HEK293 (cell line): ENCODE measurements at regions not wholly inside any gene's neighbourhood (a gene's known extent, or its start where the extent isn't known, plus 50 kb on each side); places are given as distances from the start of the nearest gene placed in this dataset.

Experiments
- BCL11B ChIP-seq: fragments of 450-650 bp; formaldehyde crosslinking; IDR thresholded peaks from 2 replicates; pipeline ENCODE4 v1.5.1; 2016; ENCODE audit warnings: low read depth, missing biosample characterization, missing genetic modification characterization
- EGR2 ChIP-seq: fragments of 450-650 bp; formaldehyde crosslinking; IDR thresholded peaks from 2 replicates; pipeline ENCODE4 v1.5.1; 2016; ENCODE audit warnings: low read depth, missing biosample characterization, missing genetic modification characterization
- GLI2 ChIP-seq: fragments of 450-650 bp; formaldehyde crosslinking; IDR thresholded peaks from 2 replicates; pipeline ENCODE4; 2017; ENCODE audit warnings: missing biosample characterization, missing genetic modification characterization, low read depth, borderline replicate concordance
- HOXD13 ChIP-seq: sonication (generic); formaldehyde crosslinking; IDR thresholded peaks from 2 replicates; pipeline ENCODE4 v1.8.0; 2022; ENCODE audit warnings: missing genetic modification reagents, borderline replicate concordance
- KLF1 ChIP-seq: fragments of 450-650 bp; formaldehyde crosslinking; IDR thresholded peaks from 2 replicates; pipeline ENCODE4 v1.5.1; 2016; ENCODE audit warnings: missing biosample characterization, missing genetic modification characterization
- KLF9 ChIP-seq: fragments of 450-650 bp; formaldehyde crosslinking; IDR thresholded peaks from 2 replicates; pipeline ENCODE4 v1.5.1; 2016; ENCODE audit warnings: missing biosample characterization, missing genetic modification characterization, low read depth
- SCRT2 ChIP-seq: fragments of 450-650 bp; formaldehyde crosslinking; IDR thresholded peaks from 2 replicates; pipeline ENCODE4 v1.5.1; 2016; ENCODE audit warnings: missing biosample characterization, missing genetic modification characterization
- SP2 ChIP-seq: fragments of 450-650 bp; formaldehyde crosslinking; IDR thresholded peaks from 2 replicates; pipeline ENCODE4 v1.5.1; 2016; ENCODE audit warnings: missing biosample characterization, missing genetic modification characterization
- TRIM28 ChIP-seq: IDR thresholded peaks from 2 replicates; pipeline ENCODE4 v1.6.1; 2011; ENCODE audit warnings: low read length, control low read depth, borderline replicate concordance
- ZBTB17 ChIP-seq: fragments of 450-650 bp; formaldehyde crosslinking; IDR thresholded peaks from 2 replicates; pipeline ENCODE4 v1.5.1; 2016; ENCODE audit warnings: missing biosample characterization, missing genetic modification characterization
- ZBTB21 ChIP-seq: fragments of 450-650 bp; formaldehyde crosslinking; IDR thresholded peaks from 2 replicates; pipeline ENCODE4 v1.5.1; 2017; ENCODE audit warnings: missing biosample characterization, missing genetic modification characterization
- ZNF121 ChIP-seq: fragments of 450-650 bp; formaldehyde crosslinking; IDR thresholded peaks from 2 replicates; pipeline ENCODE4 v1.5.1; 2016; ENCODE audit warnings: missing biosample characterization, missing genetic modification characterization
- ZNF175 ChIP-seq: fragments of 450-650 bp; formaldehyde crosslinking; IDR thresholded peaks from 2 replicates; pipeline ENCODE4 v1.5.1; 2016; ENCODE audit warnings: missing biosample characterization, missing genetic modification characterization
- ZNF184 ChIP-seq: fragments of 450-650 bp; IDR thresholded peaks from 2 replicates; pipeline ENCODE4 v1.5.1; 2018; ENCODE audit warnings: missing biosample characterization, mild to moderate bottlenecking, missing genetic modification characterization
- ZNF24 ChIP-seq: fragments of 450-650 bp; formaldehyde crosslinking; IDR thresholded peaks from 2 replicates; pipeline ENCODE4 v1.5.1; 2016; ENCODE audit warnings: missing biosample characterization, missing genetic modification characterization
- ZNF433 ChIP-seq: fragments of 450-650 bp; formaldehyde crosslinking; IDR thresholded peaks from 2 replicates; pipeline ENCODE4 v1.5.1; 2016; ENCODE audit warnings: missing biosample characterization, missing genetic modification characterization, low read depth
- ZNF473 ChIP-seq: fragments of 450-650 bp; formaldehyde crosslinking; IDR thresholded peaks from 2 replicates; pipeline ENCODE4 v1.5.1; 2017; ENCODE audit warnings: missing biosample characterization, missing genetic modification characterization
- ZNF521 ChIP-seq: fragments of 450-650 bp; formaldehyde crosslinking; IDR thresholded peaks from 2 replicates; pipeline ENCODE4 v1.5.1; 2017; ENCODE audit warnings: missing biosample characterization, mild to moderate bottlenecking, missing genetic modification characterization
- ZNF529 ChIP-seq: fragments of 450-650 bp; formaldehyde crosslinking; IDR thresholded peaks from 2 replicates; pipeline ENCODE4 v1.5.1; 2017; ENCODE audit warnings: missing genetic modification characterization, missing biosample characterization; ENCODE audit not compliant: insufficient replicate concordance
- ZNF561 ChIP-seq: fragments of 450-650 bp; IDR thresholded peaks from 2 replicates; pipeline ENCODE4 v1.5.1; 2018; ENCODE audit warnings: missing biosample characterization, missing genetic modification characterization, borderline replicate concordance
- ZNF664 ChIP-seq: fragments of 450-650 bp; formaldehyde crosslinking; IDR thresholded peaks from 2 replicates; pipeline ENCODE4 v1.5.1; 2016; ENCODE audit warnings: missing biosample characterization, missing genetic modification characterization
- ZNF76 ChIP-seq: fragments of 450-650 bp; formaldehyde crosslinking; IDR thresholded peaks from 2 replicates; pipeline ENCODE4; 2016; ENCODE audit warnings: low read depth, missing biosample characterization, missing genetic modification characterization, borderline replicate concordance
- ZNF785 ChIP-seq: fragments of 450-650 bp; formaldehyde crosslinking; IDR thresholded peaks from 2 replicates; pipeline ENCODE4 v1.5.1; 2016; ENCODE audit warnings: missing biosample characterization, missing genetic modification characterization
- ZNF837 ChIP-seq: fragments of 450-650 bp; formaldehyde crosslinking; IDR thresholded peaks from 2 replicates; pipeline ENCODE4 v1.5.1; 2016; ENCODE audit warnings: missing biosample characterization, missing genetic modification characterization
- TF ChIP-seq, protein P1 (sequence below): fragments of 450-650 bp; formaldehyde crosslinking; IDR thresholded peaks from 2 replicates; pipeline ENCODE4 v1.5.1; 2016; ENCODE audit warnings: missing biosample characterization, missing genetic modification characterization
- TF ChIP-seq, protein P2 (sequence below): fragments of 450-650 bp; formaldehyde crosslinking; IDR thresholded peaks from 2 replicates; pipeline ENCODE4 v1.5.1; 2017; ENCODE audit warnings: missing biosample characterization, missing genetic modification characterization
- TF ChIP-seq, protein P3 (sequence below): fragments of 450-650 bp; formaldehyde crosslinking; IDR thresholded peaks from 2 replicates; pipeline ENCODE4 v1.5.1; 2016; ENCODE audit warnings: missing biosample characterization, missing genetic modification characterization
- TF ChIP-seq, protein P4 (sequence below): fragments of 450-650 bp; formaldehyde crosslinking; IDR thresholded peaks from 2 replicates; pipeline ENCODE4 v1.5.1; 2017; ENCODE audit warnings: missing biosample characterization, missing genetic modification characterization
- TF ChIP-seq, protein P5 (sequence below): fragments of 450-650 bp; formaldehyde crosslinking; IDR thresholded peaks from 2 replicates; pipeline ENCODE4; 2016; ENCODE audit warnings: missing biosample characterization, missing genetic modification characterization
- TF ChIP-seq, protein P6 (sequence below): fragments of 450-650 bp; formaldehyde crosslinking; IDR thresholded peaks from 2 replicates; pipeline ENCODE4 v1.5.1; 2016; ENCODE audit warnings: missing biosample characterization, missing genetic modification characterization

DNA sequence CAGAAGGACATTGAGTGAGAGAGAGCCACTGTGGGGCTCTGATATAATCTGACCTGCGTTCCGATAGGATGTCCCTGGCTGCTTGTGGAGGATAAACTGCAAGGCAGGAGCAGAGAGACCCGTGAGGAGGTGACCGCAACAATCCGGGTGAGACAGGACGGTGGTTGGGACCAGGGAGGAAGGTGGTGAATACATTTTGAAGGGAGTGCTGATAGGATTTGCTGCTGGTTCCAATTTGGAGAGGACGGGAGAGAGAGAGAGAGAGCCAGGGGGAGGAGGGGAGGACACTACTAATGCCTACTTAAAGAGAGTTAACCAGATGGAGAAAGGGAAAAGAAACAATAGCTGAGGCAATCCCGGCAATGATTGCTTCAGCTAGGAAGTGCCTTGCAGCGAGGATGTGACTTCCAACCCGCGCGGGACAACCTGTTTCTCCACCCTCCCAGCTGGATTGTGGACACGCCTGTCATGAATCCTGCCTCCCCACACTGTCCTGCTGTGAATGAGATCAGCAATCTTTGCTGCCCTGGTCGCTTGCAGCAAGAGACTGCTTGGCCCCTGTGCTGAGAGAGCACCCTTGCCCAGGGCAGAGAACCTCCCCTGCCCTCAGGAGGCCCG is 199.0 kb upstream of the KCNG1 start (continued):
- TF ChIP-seq, protein P1, sequence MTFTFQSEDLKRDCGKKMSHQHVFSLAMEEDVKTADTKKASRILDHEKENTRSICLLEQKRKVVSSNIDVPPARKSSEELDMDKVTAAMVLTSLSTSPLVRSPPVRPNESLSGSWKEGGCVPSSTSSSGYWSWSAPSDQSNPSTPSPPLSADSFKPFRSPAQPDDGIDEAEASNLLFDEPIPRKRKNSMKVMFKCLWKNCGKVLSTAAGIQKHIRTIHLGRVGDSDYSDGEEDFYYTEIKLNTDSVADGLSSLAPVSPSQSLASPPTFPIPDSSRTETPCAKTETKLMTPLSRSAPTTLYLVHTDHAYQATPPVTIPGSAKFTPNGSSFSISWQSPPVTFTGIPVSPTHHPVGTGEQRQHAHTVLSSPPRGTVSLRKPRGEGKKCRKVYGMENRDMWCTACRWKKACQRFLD (tag by site-specific recombination): no peak
- peak; percentile 99 for TF ChIP-seq SCRT2 (tag by site-specific recombination)
- TF ChIP-seq, protein P2, sequence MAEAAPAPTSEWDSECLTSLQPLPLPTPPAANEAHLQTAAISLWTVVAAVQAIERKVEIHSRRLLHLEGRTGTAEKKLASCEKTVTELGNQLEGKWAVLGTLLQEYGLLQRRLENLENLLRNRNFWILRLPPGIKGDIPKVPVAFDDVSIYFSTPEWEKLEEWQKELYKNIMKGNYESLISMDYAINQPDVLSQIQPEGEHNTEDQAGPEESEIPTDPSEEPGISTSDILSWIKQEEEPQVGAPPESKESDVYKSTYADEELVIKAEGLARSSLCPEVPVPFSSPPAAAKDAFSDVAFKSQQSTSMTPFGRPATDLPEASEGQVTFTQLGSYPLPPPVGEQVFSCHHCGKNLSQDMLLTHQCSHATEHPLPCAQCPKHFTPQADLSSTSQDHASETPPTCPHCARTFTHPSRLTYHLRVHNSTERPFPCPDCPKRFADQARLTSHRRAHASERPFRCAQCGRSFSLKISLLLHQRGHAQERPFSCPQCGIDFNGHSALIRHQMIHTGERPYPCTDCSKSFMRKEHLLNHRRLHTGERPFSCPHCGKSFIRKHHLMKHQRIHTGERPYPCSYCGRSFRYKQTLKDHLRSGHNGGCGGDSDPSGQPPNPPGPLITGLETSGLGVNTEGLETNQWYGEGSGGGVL (tag by site-specific recombination): peak; percentile 89
- no peak for TF ChIP-seq ZNF121 (tag by site-specific recombination)
- TF ChIP-seq TRIM28: no peak
- TF ChIP-seq, protein P3, sequence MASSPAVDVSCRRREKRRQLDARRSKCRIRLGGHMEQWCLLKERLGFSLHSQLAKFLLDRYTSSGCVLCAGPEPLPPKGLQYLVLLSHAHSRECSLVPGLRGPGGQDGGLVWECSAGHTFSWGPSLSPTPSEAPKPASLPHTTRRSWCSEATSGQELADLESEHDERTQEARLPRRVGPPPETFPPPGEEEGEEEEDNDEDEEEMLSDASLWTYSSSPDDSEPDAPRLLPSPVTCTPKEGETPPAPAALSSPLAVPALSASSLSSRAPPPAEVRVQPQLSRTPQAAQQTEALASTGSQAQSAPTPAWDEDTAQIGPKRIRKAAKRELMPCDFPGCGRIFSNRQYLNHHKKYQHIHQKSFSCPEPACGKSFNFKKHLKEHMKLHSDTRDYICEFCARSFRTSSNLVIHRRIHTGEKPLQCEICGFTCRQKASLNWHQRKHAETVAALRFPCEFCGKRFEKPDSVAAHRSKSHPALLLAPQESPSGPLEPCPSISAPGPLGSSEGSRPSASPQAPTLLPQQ (tag by site-specific recombination): peak; percentile 57; the same call in 1 of the 2 replicates
- TF ChIP-seq, protein P4, sequence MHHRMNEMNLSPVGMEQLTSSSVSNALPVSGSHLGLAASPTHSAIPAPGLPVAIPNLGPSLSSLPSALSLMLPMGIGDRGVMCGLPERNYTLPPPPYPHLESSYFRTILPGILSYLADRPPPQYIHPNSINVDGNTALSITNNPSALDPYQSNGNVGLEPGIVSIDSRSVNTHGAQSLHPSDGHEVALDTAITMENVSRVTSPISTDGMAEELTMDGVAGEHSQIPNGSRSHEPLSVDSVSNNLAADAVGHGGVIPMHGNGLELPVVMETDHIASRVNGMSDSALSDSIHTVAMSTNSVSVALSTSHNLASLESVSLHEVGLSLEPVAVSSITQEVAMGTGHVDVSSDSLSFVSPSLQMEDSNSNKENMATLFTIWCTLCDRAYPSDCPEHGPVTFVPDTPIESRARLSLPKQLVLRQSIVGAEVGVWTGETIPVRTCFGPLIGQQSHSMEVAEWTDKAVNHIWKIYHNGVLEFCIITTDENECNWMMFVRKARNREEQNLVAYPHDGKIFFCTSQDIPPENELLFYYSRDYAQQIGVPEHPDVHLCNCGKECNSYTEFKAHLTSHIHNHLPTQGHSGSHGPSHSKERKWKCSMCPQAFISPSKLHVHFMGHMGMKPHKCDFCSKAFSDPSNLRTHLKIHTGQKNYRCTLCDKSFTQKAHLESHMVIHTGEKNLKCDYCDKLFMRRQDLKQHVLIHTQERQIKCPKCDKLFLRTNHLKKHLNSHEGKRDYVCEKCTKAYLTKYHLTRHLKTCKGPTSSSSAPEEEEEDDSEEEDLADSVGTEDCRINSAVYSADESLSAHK (tag by site-specific recombination): 0 out of 2 replicates have a peak, but pooled peaks have one; percentile 36
- peak; percentile 86 for TF ChIP-seq KLF1 (tag by site-specific recombination)
- TF ChIP-seq ZBTB21 (tag by site-specific recombination): peak; percentile 72; the same call in 1 of the 2 replicates
- no peak for TF ChIP-seq SP2 (tag by site-specific recombination)
- peak; percentile 25; the same call in 1 of the 2 replicates for TF ChIP-seq KLF9 (tag by site-specific recombination)
- TF ChIP-seq ZNF529 (tag by site-specific recombination): no peak
- no peak for TF ChIP-seq ZNF175 (tag by site-specific recombination)
- TF ChIP-seq, protein P5, sequence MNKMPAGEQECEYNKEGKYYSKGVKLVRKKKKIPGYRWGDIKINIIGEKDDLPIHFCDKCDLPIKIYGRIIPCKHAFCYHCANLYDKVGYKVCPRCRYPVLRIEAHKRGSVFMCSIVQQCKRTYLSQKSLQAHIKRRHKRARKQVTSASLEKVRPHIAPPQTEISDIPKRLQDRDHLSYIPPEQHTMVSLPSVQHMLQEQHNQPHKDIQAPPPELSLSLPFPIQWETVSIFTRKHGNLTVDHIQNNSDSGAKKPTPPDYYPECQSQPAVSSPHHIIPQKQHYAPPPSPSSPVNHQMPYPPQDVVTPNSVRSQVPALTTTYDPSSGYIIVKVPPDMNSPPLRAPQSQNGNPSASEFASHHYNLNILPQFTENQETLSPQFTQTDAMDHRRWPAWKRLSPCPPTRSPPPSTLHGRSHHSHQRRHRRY (tag by site-specific recombination): 0 out of 2 replicates have a peak, but pooled peaks have one; percentile 16
- peak; percentile 78 for TF ChIP-seq ZNF24 (tag by site-specific recombination)
- no peak for TF ChIP-seq ZNF521 (tag by site-specific recombination)
- TF ChIP-seq ZNF785 (tag by site-specific recombination): peak; percentile 78; the same call in 1 of the 2 replicates
- no peak for TF ChIP-seq HOXD13
- TF ChIP-seq ZNF473: 0 out of 2 replicates have a peak, but pooled peaks have one; percentile 27
- TF ChIP-seq ZNF433 (tag by site-specific recombination): no peak
- 0 out of 2 replicates have a peak, but pooled peaks have one; percentile 20 for TF ChIP-seq ZNF184 (tag by site-specific recombination)
- 0 out of 2 replicates have a peak, but pooled peaks have one; percentile 18 for TF ChIP-seq ZNF76 (tag by site-specific recombination)
- TF ChIP-seq GLI2: no peak
- TF ChIP-seq ZNF561 (tag by site-specific recombination): peak; percentile 64; the same call in 1 of the 2 replicates
- TF ChIP-seq, protein P6, sequence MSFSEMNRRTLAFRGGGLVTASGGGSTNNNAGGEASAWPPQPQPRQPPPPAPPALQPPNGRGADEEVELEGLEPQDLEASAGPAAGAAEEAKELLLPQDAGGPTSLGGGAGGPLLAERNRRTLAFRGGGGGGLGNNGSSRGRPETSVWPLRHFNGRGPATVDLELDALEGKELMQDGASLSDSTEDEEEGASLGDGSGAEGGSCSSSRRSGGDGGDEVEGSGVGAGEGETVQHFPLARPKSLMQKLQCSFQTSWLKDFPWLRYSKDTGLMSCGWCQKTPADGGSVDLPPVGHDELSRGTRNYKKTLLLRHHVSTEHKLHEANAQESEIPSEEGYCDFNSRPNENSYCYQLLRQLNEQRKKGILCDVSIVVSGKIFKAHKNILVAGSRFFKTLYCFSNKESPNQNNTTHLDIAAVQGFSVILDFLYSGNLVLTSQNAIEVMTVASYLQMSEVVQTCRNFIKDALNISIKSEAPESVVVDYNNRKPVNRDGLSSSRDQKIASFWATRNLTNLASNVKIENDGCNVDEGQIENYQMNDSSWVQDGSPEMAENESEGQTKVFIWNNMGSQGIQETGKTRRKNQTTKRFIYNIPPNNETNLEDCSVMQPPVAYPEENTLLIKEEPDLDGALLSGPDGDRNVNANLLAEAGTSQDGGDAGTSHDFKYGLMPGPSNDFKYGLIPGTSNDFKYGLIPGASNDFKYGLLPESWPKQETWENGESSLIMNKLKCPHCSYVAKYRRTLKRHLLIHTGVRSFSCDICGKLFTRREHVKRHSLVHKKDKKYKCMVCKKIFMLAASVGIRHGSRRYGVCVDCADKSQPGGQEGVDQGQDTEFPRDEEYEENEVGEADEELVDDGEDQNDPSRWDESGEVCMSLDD (tag by site-specific recombination): no peak; the same call in 1 of the 2 replicates
- 0 out of 2 replicates have a peak, but pooled peaks have one; percentile 5 for TF ChIP-seq ZNF664 (tag by site-specific recombination)
- TF ChIP-seq BCL11B (tag by site-specific recombination): no peak
- no peak for TF ChIP-seq EGR2 (tag by site-specific recombination)
- no peak for TF ChIP-seq ZNF837
- peak; percentile 96 for TF ChIP-seq ZBTB17 (tag by site-specific recombination)
